Lung (tissue), 11 donors: ENCODE measurements at regions not wholly inside any gene's neighbourhood (a gene's known extent, or its start where the extent isn't known, plus 50 kb on each side); places are given as distances from the start of the nearest gene placed in this dataset.

Experiments
- ATAC-seq: fragments of 200-7000 bp; cut with Tn5 transposase; one replicate; pipeline ENCODE4 v1.9.1; 2020; ENCODE audit warnings: moderate number of reproducible peaks; ENCODE audit not compliant: insufficient read depth, low FRiP score
- DNase-seq, 3 donors: peaks; one replicate each; pipeline ENCODE4 v3.0.0-alpha.2; 2013 to 2017
- H3K27ac ChIP-seq, 2 donors: one replicate each; pipeline ENCODE4 v1.5.1; 2013; ENCODE audit warnings: mild to moderate bottlenecking in 2 of 2, moderate library complexity in 2 of 2, control low read depth in 1 of 2, inconsistent platforms in 1 of 2, low read depth in 1 of 2, low read length in 1 of 2
- H3K27me3 ChIP-seq, 3 donors: one replicate each; pipeline ENCODE4 v1.5.1; 2013; ENCODE audit warnings: low read length in 2 of 3; ENCODE audit not compliant: control insufficient read depth in 3 of 3, insufficient read depth in 3 of 3
- H3K36me3 ChIP-seq, 4 donors: one replicate each; pipeline ENCODE4 v1.5.1; 2013; ENCODE audit warnings: low read length in 4 of 4, mild to moderate bottlenecking in 1 of 4, moderate library complexity in 1 of 4; ENCODE audit not compliant: control insufficient read depth in 4 of 4, insufficient read depth in 4 of 4
- H3K4me1 ChIP-seq, 5 donors: one replicate each; pipeline ENCODE4 v1.5.1; 2013; ENCODE audit warnings: low read length in 5 of 5, mild to moderate bottlenecking in 2 of 5, moderate library complexity in 1 of 5; ENCODE audit not compliant: control insufficient read depth in 5 of 5, insufficient read depth in 5 of 5
- H3K4me3 ChIP-seq: one replicate; pipeline ENCODE4 v1.5.1; 2013; ENCODE audit warnings: mild to moderate bottlenecking, control low read depth, moderate library complexity
- H3K9ac ChIP-seq, 2 donors: one replicate each; pipeline ENCODE4 v1.5.1; 2013; ENCODE audit warnings: low read length in 2 of 2, control low read depth in 1 of 2; ENCODE audit not compliant: insufficient read depth in 1 of 2
- H3K9me3 ChIP-seq, 4 donors: one replicate each; pipeline ENCODE4 v1.5.1; 2013; ENCODE audit warnings: low read length in 3 of 4, mild to moderate bottlenecking in 1 of 4, moderate library complexity in 1 of 4; ENCODE audit not compliant: control insufficient read depth in 4 of 4, insufficient read depth in 3 of 4
- CTCF ChIP-seq: IDR thresholded peaks from 2 replicates; pipeline ENCODE4 v1.5.1; 2012; ENCODE audit warnings: mild to moderate bottlenecking; ENCODE audit errors: control extremely low read depth, extremely low read depth
- WGBS, 2 donors: extraction: QIAGEN DNeasy Blood & Tissue Kit; methylation state at CpG; one replicate each; pipeline ENCODE4 v1.1.7; 2013; 5-methylcytosine and 5-hydroxymethylcytosine counted together
- donor health status: control.
- donor health status: control.
- donor health status: Bipolar disorder and iron deficiency.
- donor health status: healthy.
- donor health status: DM: yes; HTN: yes; CAD: no.

GRCh38 chr1:58921342-58921741, 137.5 kb upstream of the JUN start:
- Histone ChIP-seq H3K9ac (no peak overlapping the region), H3K4me3 (no peak overlapping the region), H3K27me3 (no peaks in the 10 kb centered on the region), H3K27ac (no peak overlapping the region), H3K9me3 (peaks cover 0 to 2% (median 0%) of the 10 kb centered on the region in 4 donors), H3K4me1 (peaks cover 3 to 15% (median 5%) of the 10 kb centered on the region in 5 donors), H3K36me3 (no peaks in the 10 kb centered on the region)
- 87 to 92% methylated on average over 3 of the region's 3 CpGs for WGBS, 2 donors
- TF ChIP-seq CTCF = no peak
- no peak for DNase-seq
- no peak for ATAC-seq

- H3K27ac ChIP-seq = no peak overlapping the region
- no peak overlapping the region for H3K4me3 ChIP-seq
- peaks cover 4 to 16% (median 6%) of the 10 kb centered on the region in 5 donors for H3K4me1 ChIP-seq
- no peak for TF ChIP-seq CTCF
- ATAC-seq = no peak
- WGBS, 2 donors = 85 to 89% methylated on average over 2 of the region's 2 CpGs
- H3K9ac ChIP-seq = no peak overlapping the region
- peaks cover 0 to 2% (median 0%) of the 10 kb centered on the region in 4 donors for H3K9me3 ChIP-seq
- DNase-seq = no peak
- H3K27me3 ChIP-seq = no peaks in the 10 kb centered on the region
- H3K36me3 ChIP-seq = no peaks in the 10 kb centered on the region
These were observed 137.9 kb upstream of the JUN start for GRCh38 chr1:58921751-58922150.

GRCh38 chr1:58922302-58923089, 138.6 kb upstream of the JUN start:
- WGBS, 2 donors = 26 to 32% methylated on average over 13 of the region's 13 CpGs
- Histone ChIP-seq H3K9ac (peak overlapping the region in 1 of 2 donors; percentile 18), H3K27ac (peak overlapping the region in 1 of 2 donors; percentile 44), H3K36me3 (no peaks in the 10 kb centered on the region), H3K4me1 (peaks cover 4 to 16% (median 6%) of the 10 kb centered on the region in 5 donors), H3K27me3 (no peaks in the 10 kb centered on the region), H3K9me3 (peaks cover 0 to 2% (median 0%) of the 10 kb centered on the region in 4 donors), H3K4me3 (no peak overlapping the region)
- no peak for TF ChIP-seq CTCF
- DNase-seq (peak; percentile 86 to 91 (median 87)), ATAC-seq (peak; percentile 70)
